Ascending aorta (tissue), 2 donors: ENCODE measurements at regions not wholly inside any gene's neighbourhood (a gene's known extent, or its start where the extent isn't known, plus 50 kb on each side); places are given as distances from the start of the nearest gene placed in this dataset.

Experiments used
- DNase-seq, 2 donors: peaks; one replicate each; pipeline ENCODE4 v3.0.0-alpha.2; 2019; ENCODE audit warnings: low spot score in 2 of 2
- H3K27ac ChIP-seq, 2 donors: fragments of 200-600 bp; sonication (generic); one replicate each; pipeline ENCODE4 v1.5.1; 2016 to 2017; ENCODE audit warnings: mild to moderate bottlenecking in 1 of 2
- H3K27me3 ChIP-seq: fragments of 200-600 bp; sonication (generic); one replicate; pipeline ENCODE4 v1.5.1; 2017
- H3K36me3 ChIP-seq, 2 donors: fragments of 200-600 bp; sonication (generic); one replicate each; pipeline ENCODE4 v1.5.1; 2016
- H3K4me1 ChIP-seq, 2 donors: fragments of 200-600 bp; sonication (generic); one replicate each; pipeline ENCODE4 v1.5.1; 2016 to 2017; ENCODE audit warnings: mild to moderate bottlenecking in 1 of 2
- H3K4me3 ChIP-seq, 2 donors: fragments of 200-600 bp; sonication (generic); one replicate each; pipeline ENCODE4 v1.5.1; 2016 to 2017; ENCODE audit warnings: mild to moderate bottlenecking in 1 of 2
- H3K9me3 ChIP-seq, 2 donors: fragments of 200-600 bp; sonication (generic); one replicate each; pipeline ENCODE4 v1.5.1; 2016
- intact Hi-C: fragments of 100-400 bp; cut with DNase I; formaldehyde crosslinking; loops from one replicate; pipeline ENCODE4 v1.15.1; 2023
- TF ChIP-seq, protein P1 (sequence below), 3 experiments: fragments of 200-600 bp in 2 of 3; fragments of 450-650 bp in 1 of 3; sonication (generic) in 2 of 3; IDR thresholded peaks; one replicate each; pipeline ENCODE4 v1.5.1; 2016 to 2019; ENCODE audit warnings: antibody characterized with exemption in 3 of 3, mild to moderate bottlenecking in 1 of 3, moderate library complexity in 1 of 3

DNA sequence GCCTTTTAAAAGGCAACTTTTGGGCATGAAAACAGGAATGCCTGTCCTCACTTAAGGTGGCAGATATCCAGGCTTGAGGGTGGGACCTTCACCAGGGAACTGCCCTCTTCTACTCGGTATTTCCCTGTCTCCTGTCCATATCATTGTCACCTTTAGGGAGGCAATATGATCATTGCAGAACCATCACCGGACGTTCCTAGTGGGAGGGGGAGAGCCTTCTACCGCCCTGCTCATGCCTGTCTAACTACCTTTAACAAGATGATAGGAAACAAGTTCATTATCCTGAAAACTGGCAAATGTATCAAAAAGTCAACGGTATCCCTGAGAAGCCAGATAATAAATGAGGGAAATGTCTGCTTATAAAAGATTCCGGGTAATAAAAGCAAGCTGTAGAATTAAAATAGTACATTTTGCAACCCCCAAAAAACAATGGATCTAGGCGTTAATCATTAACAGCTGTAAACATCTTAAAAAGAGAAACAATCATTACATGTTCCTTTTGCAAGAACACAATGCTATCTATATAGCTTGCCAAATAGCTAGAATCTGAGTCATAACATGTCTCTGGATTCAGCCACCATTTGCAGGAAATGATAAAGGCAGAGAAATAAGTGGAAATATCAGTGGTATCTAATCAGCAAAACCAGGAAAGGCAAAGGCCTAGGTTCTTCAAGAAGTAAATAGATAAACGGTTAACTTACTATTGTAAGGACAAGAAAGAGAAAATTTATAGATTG, 852.9 kb upstream of the ADGRL4 start:
- Histone ChIP-seq H3K27me3 (no peaks in the 10 kb centered on the region), H3K4me3 (no peak overlapping the region), H3K4me1 (no peaks in the 10 kb centered on the region), H3K9me3 (no peaks in the 10 kb centered on the region), H3K36me3 (no peaks in the 10 kb centered on the region), H3K27ac (no peak overlapping the region)
- no peak for DNase-seq
- intact Hi-C loops, result no loop called here
- TF ChIP-seq, protein P1, sequence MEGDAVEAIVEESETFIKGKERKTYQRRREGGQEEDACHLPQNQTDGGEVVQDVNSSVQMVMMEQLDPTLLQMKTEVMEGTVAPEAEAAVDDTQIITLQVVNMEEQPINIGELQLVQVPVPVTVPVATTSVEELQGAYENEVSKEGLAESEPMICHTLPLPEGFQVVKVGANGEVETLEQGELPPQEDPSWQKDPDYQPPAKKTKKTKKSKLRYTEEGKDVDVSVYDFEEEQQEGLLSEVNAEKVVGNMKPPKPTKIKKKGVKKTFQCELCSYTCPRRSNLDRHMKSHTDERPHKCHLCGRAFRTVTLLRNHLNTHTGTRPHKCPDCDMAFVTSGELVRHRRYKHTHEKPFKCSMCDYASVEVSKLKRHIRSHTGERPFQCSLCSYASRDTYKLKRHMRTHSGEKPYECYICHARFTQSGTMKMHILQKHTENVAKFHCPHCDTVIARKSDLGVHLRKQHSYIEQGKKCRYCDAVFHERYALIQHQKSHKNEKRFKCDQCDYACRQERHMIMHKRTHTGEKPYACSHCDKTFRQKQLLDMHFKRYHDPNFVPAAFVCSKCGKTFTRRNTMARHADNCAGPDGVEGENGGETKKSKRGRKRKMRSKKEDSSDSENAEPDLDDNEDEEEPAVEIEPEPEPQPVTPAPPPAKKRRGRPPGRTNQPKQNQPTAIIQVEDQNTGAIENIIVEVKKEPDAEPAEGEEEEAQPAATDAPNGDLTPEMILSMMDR (IDR thresholded peaks at IDR 0.05), result no peak

DNA sequence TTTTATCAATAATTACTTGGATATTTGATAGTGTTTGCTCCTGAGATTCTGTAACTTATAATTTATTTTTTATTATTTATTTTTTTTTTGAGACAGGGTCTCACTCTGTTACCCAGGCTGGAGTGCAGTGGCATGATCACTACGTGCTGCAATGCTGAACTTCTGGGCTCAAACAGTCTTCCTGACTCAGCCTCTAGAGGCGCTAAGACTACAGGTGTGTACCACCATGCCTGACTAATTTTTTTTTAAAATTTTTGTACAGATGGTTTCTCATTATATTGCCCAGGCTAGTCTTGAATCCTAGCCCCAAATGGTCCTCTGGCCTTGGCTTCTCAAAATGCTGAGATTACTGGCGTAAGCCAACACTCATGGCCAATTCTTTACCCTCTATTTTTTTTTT, 845.5 kb upstream of the ADGRL4 start:
- Histone ChIP-seq H3K4me1 (no peaks in the 10 kb centered on the region), H3K36me3 (no peaks in the 10 kb centered on the region), H3K27me3 (no peaks in the 10 kb centered on the region), H3K27ac (no peak overlapping the region), H3K9me3 (no peaks in the 10 kb centered on the region), H3K4me3 (no peak overlapping the region)
- intact Hi-C loops, result no loop called here
- no peak for DNase-seq
- TF ChIP-seq, protein P1 (IDR thresholded peaks at IDR 0.05), result no peak

DNA sequence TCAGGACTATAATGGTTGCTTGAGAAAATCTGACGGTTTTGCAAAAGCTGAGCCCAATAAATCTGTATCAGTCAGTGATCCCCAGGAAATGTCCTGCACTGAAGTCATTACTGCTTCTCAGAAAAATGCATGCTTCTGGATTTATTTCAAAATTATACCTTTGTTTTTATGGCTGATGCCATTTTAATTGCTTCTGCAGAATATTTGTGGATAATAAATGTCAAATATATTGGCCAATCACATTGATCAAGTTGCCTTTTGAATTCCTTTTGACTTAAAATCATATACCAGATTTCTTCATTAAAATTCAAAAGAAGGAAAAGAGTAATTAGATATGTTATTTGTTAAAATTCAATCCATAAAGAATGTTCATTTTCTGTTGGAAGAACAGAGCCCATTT, 842.9 kb upstream of the ADGRL4 start:
- TF ChIP-seq, protein P1 (IDR thresholded peaks at IDR 0.05), result no peak
- H3K27me3 ChIP-seq, result no peaks in the 10 kb centered on the region
- H3K36me3 ChIP-seq, result no peaks in the 10 kb centered on the region
- no peaks in the 10 kb centered on the region for H3K9me3 ChIP-seq
- H3K4me3 ChIP-seq, result no peak overlapping the region
- no peak for DNase-seq
- H3K4me1 ChIP-seq, result no peaks in the 10 kb centered on the region
- intact Hi-C loops, result no loop called here
- H3K27ac ChIP-seq, result no peak overlapping the region

DNA sequence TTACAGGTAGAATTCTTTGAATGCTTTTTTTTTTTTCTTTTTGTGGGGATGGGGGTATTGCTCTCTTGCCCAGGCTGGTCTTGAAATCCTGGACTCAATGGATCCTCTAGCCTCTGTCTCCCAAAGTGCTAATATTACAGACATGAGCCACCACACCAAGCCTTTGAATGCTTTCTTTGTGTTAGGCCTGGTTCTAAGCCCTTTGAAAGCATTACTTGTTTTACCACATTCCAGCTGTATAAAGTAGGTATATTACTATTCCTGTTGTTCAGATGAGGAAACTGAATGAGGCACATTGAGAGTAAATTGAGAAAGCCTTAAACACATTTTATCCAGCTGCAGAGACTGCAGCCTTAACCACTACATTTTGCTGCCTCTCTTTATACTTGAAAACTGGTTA, 841.8 kb upstream of the ADGRL4 start:
- TF ChIP-seq, protein P1 (IDR thresholded peaks at IDR 0.05), result no peak
- Histone ChIP-seq H3K9me3 (no peaks in the 10 kb centered on the region), H3K27me3 (no peaks in the 10 kb centered on the region), H3K4me3 (no peak overlapping the region), H3K36me3 (no peaks in the 10 kb centered on the region), H3K27ac (no peak overlapping the region), H3K4me1 (no peaks in the 10 kb centered on the region)
- intact Hi-C loops, result no loop called here
- no peak for DNase-seq

DNA sequence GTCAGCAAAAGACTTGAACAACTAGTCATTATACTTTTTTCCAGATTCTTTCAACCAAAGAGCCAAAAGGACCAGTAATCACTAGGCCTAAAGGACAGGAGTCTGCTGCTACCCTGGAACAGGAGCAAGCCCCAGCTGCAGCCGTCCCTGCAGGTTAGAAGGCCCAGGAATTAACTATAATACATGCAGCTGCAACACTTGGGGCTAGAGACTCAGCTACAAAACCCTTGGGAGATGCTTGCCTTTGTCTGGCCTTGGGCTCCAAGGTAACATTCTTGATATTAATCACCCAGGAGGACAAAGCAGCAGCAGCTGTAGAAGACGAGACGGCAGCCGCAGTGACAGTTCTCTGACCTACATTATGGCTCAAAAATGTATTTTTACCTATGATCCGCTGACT, 841.2 kb upstream of the ADGRL4 start:
- Histone ChIP-seq H3K9me3 (no peaks in the 10 kb centered on the region), H3K4me1 (no peaks in the 10 kb centered on the region), H3K27ac (no peak overlapping the region), H3K4me3 (no peak overlapping the region), H3K36me3 (no peaks in the 10 kb centered on the region), H3K27me3 (no peaks in the 10 kb centered on the region)
- intact Hi-C loops, result no loop called here
- DNase-seq, result no peak
- TF ChIP-seq, protein P1 (IDR thresholded peaks at IDR 0.05), result no peak

DNA sequence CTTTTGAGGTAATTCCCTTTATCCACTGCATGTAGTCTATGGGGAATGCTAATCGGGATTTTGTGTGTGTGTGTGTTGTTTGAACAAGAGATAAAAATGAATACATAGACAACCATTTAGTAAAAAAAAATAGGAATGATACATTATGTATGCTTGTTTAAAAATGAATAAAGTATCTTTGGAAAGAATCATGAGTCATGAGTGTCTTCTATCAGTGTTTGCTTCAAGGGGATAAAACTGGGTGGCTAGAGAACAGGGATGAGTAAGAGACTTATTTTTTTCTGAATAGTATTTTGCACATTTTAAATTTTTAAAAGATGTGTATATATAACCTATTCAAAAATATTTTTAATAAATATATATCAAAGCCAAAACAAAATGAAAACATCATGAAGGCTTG, 839.4 kb upstream of the ADGRL4 start:
- H3K9me3 ChIP-seq, result no peaks in the 10 kb centered on the region
- no peak for DNase-seq
- no peaks in the 10 kb centered on the region for H3K36me3 ChIP-seq
- TF ChIP-seq, protein P1 (IDR thresholded peaks at IDR 0.05), result no peak
- no peaks in the 10 kb centered on the region for H3K4me1 ChIP-seq
- H3K27me3 ChIP-seq, result no peaks in the 10 kb centered on the region
- intact Hi-C loops, result no loop called here
- H3K4me3 ChIP-seq, result no peak overlapping the region
- no peak overlapping the region for H3K27ac ChIP-seq
